K562 (cell line): ENCODE measurements at regions not wholly inside any gene's neighbourhood (a gene's known extent, or its start where the extent isn't known, plus 50 kb on each side); places are given as distances from the start of the nearest gene placed in this dataset.

ENCODE experiments used
- BRF2 ChIP-seq: IDR thresholded peaks from 3 replicates; pipeline ENCODE4 v1.6.1; 2011; ENCODE audit warnings: borderline replicate concordance, mild to moderate bottlenecking; ENCODE audit not compliant: insufficient read length, insufficient read depth
- CREM ChIP-seq: IDR thresholded peaks from 2 replicates; pipeline ENCODE4 v1.6.1; 2014; ENCODE audit warnings: antibody characterized with exemption, low read depth
- DNMT1 ChIP-seq: fragments of 450-650 bp; IDR thresholded peaks from 2 replicates; pipeline ENCODE4 v1.6.1; 2016; ENCODE audit warnings: antibody characterized with exemption, mild to moderate bottlenecking
- GTF2F1 ChIP-seq: IDR thresholded peaks from 2 replicates; pipeline ENCODE4 v1.6.1; 2011; ENCODE audit warnings: low read depth, low read length, improper control_type of control experiment
- HDAC6 ChIP-seq: IDR thresholded peaks from 2 replicates; pipeline ENCODE4 v1.6.1; 2012; ENCODE audit warnings: low read depth, mild to moderate bottlenecking, control low read depth, inconsistent platforms, low read length, moderate library complexity
- HDGF ChIP-seq: fragments of 450-650 bp; IDR thresholded peaks from 2 replicates; pipeline ENCODE4 v1.6.1; 2016
- KAT2B ChIP-seq: IDR thresholded peaks from one replicate; pipeline ENCODE4 v1.6.1; 2012; ENCODE audit warnings: low read depth, mild to moderate bottlenecking, control low read depth, inconsistent platforms, low read length, moderate library complexity
- NBN ChIP-seq: fragments of 450-650 bp; IDR thresholded peaks from 2 replicates; pipeline ENCODE4 v1.6.1; 2016; ENCODE audit warnings: low read depth, mild to moderate bottlenecking
- NR2F6 ChIP-seq: fragments of 450-650 bp; formaldehyde crosslinking; IDR thresholded peaks from 2 replicates; pipeline ENCODE4 v1.4.0; 2020; ENCODE audit warnings: mild to moderate bottlenecking
- PTRF ChIP-seq: fragments of 450-650 bp; IDR thresholded peaks from 2 replicates; pipeline ENCODE4 v1.6.1; 2016; ENCODE audit warnings: mild to moderate bottlenecking, missing genetic modification characterization, missing compliant biosample characterization
- RAD51 ChIP-seq: fragments of 450-650 bp; IDR thresholded peaks from 2 replicates; pipeline ENCODE4 v1.7.1; 2016; ENCODE audit warnings: low read depth, mild to moderate bottlenecking, borderline replicate concordance
- SETDB1 ChIP-seq: IDR thresholded peaks from one replicate; pipeline ENCODE4 v1.6.1; 2012; ENCODE audit warnings: low read length, control low read depth, inconsistent platforms
- SMARCA4 ChIP-seq: fragments of 450-650 bp; IDR thresholded peaks from 2 replicates; pipeline ENCODE4 v1.6.1; 2016
- SPI1 ChIP-seq: IDR thresholded peaks from 2 replicates; pipeline ENCODE4 v1.6.1; 2011; ENCODE audit warnings: low read depth, low read length, control low read depth, borderline replicate concordance
- TAF9B ChIP-seq: fragments of 450-650 bp; IDR thresholded peaks from 2 replicates; pipeline ENCODE4 v1.6.1; 2018; ENCODE audit warnings: mild to moderate bottlenecking; ENCODE audit not compliant: partially characterized antibody
- TCF7 ChIP-seq: sonication (generic); IDR thresholded peaks from 2 replicates; pipeline ENCODE4 v1.6.1; 2016; ENCODE audit warnings: antibody characterized with exemption, borderline replicate concordance
- THRB ChIP-seq: fragments of 450-650 bp; formaldehyde crosslinking; conservative IDR thresholded peaks from 2 replicates; pipeline ENCODE4 v1.4.0; 2022; ENCODE audit warnings: mild to moderate bottlenecking, missing genetic modification characterization
- TRIM24 ChIP-seq, 2 experiments: fragments of 450-650 bp; IDR thresholded peaks; 2 replicates each; pipeline ENCODE4 v1.6.1; 2016
- ZEB2 ChIP-seq: fragments of 450-650 bp; IDR thresholded peaks from 2 replicates; pipeline ENCODE4 v1.6.1; 2016
- ZFP36 ChIP-seq: fragments of 150-350 bp; IDR thresholded peaks from 2 replicates; pipeline ENCODE4 v1.6.1; 2018; ENCODE audit warnings: low read length, low read depth; ENCODE audit not compliant: partially characterized antibody
- ZNF232 ChIP-seq: sonication (generic); formaldehyde crosslinking; IDR thresholded peaks from 2 replicates; pipeline ENCODE4 v1.8.0; 2022; ENCODE audit warnings: mild to moderate bottlenecking, missing genetic modification reagents
- ZNF551 ChIP-seq: fragments of 250-450 bp; sonication (Bioruptor Pico); IDR thresholded peaks from 2 replicates; pipeline ENCODE4 v1.5.0; 2021; ENCODE audit warnings: mild to moderate bottlenecking, moderate library complexity
- ZNF75A ChIP-seq: fragments of 450-650 bp; formaldehyde crosslinking; IDR thresholded peaks from 2 replicates; pipeline ENCODE4 v1.4.0; 2020; ENCODE audit warnings: mild to moderate bottlenecking
- TF ChIP-seq, protein P1 (sequence below): sonication (generic); formaldehyde crosslinking; IDR thresholded peaks from 2 replicates; pipeline ENCODE4 v1.8.1; 2023; ENCODE audit warnings: mild to moderate bottlenecking, missing genetic modification reagents, moderate library complexity
- TF ChIP-seq, protein P2 (sequence below): sonication (generic); formaldehyde crosslinking; IDR thresholded peaks from 2 replicates; pipeline ENCODE4 v1.8.0; 2022; ENCODE audit warnings: missing genetic modification reagents, mild to moderate bottlenecking, moderate library complexity, borderline replicate concordance
- TF ChIP-seq, protein P3 (sequence below): fragments of 450-650 bp; IDR thresholded peaks from 2 replicates; pipeline ENCODE4 v1.6.1; 2014; ENCODE audit warnings: low read depth, mild to moderate bottlenecking, moderate library complexity, borderline replicate concordance

GRCh38 chr16:85441189-85441889 lies 171.8 kb upstream of the GSE1 start (continued):
- 0 out of 2 replicates have a peak, but pooled peaks have one; percentile 51 for TF ChIP-seq NBN
- TF ChIP-seq BRF2 = no peak
- TF ChIP-seq ZNF75A (CRISPR knock-in tag) = no peak
- TF ChIP-seq THRB (CRISPR knock-in tag) = no peak
- no peak for TF ChIP-seq KAT2B
- no peak for TF ChIP-seq DNMT1
- TF ChIP-seq ZNF551 (CRISPR knock-in tag) = no peak
- TF ChIP-seq, protein P1, sequence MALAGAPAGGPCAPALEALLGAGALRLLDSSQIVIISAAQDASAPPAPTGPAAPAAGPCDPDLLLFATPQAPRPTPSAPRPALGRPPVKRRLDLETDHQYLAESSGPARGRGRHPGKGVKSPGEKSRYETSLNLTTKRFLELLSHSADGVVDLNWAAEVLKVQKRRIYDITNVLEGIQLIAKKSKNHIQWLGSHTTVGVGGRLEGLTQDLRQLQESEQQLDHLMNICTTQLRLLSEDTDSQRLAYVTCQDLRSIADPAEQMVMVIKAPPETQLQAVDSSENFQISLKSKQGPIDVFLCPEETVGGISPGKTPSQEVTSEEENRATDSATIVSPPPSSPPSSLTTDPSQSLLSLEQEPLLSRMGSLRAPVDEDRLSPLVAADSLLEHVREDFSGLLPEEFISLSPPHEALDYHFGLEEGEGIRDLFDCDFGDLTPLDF (CRISPR knock-in tag) = no peak
- TF ChIP-seq ZNF232 = no peak
- TF ChIP-seq, protein P2, sequence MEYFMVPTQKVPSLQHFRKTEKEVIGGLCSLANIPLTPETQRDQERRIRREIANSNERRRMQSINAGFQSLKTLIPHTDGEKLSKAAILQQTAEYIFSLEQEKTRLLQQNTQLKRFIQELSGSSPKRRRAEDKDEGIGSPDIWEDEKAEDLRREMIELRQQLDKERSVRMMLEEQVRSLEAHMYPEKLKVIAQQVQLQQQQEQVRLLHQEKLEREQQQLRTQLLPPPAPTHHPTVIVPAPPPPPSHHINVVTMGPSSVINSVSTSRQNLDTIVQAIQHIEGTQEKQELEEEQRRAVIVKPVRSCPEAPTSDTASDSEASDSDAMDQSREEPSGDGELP (CRISPR knock-in tag) = peak; percentile 55; the same call in 1 of the 2 replicates
- TF ChIP-seq SMARCA4 = peak; percentile 36; the same call in 1 of the 2 replicates
- TF ChIP-seq HDGF = peak; percentile 78; the same call in 1 of the 2 replicates
- no peak for TF ChIP-seq PTRF (tag)
- peak; percentile 16 for TF ChIP-seq ZFP36
- no peak for TF ChIP-seq SETDB1
- TF ChIP-seq RAD51 = no peak
- TF ChIP-seq SPI1 = no peak
- TF ChIP-seq ZEB2 = 0 out of 2 replicates have a peak, but pooled peaks have one; percentile 11
- peak; percentile 47; the same call in 1 of the 2 replicates for TF ChIP-seq CREM
- no peak for TF ChIP-seq GTF2F1
- TF ChIP-seq TRIM24 (IDR thresholded peaks at IDR 0.05) = peak in 1 of 2 experiments; percentile 32; a peak in 1 of 4 replicates
- TF ChIP-seq NR2F6 (CRISPR knock-in tag) = no peak
- no peak for TF ChIP-seq TAF9B
- TF ChIP-seq, protein P3, sequence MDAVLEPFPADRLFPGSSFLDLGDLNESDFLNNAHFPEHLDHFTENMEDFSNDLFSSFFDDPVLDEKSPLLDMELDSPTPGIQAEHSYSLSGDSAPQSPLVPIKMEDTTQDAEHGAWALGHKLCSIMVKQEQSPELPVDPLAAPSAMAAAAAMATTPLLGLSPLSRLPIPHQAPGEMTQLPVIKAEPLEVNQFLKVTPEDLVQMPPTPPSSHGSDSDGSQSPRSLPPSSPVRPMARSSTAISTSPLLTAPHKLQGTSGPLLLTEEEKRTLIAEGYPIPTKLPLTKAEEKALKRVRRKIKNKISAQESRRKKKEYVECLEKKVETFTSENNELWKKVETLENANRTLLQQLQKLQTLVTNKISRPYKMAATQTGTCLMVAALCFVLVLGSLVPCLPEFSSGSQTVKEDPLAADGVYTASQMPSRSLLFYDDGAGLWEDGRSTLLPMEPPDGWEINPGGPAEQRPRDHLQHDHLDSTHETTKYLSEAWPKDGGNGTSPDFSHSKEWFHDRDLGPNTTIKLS = no peak
- no peak for TF ChIP-seq HDAC6
- no peak for TF ChIP-seq TCF7
